ENCODE measurements at regions not wholly inside any gene's neighbourhood (a gene's known extent, or its start where the extent isn't known, plus 50 kb on each side); places are given as distances from the start of the nearest gene placed in this dataset.

- TF ChIP-seq SIN3A (IDR thresholded peaks at IDR 0.05; ENCODE audit: borderline replicate concordance, insufficient read depth, low read length) (no peak), POLR2AphosphoS5 (IDR thresholded peaks at IDR 0.05; ENCODE audit: low read depth, low read length) (no peak)
These were observed 85.7 kb upstream of the IGFBP3 start for GRCh38 chr7:46006723-46007122.
